Activated T-helper 1 cell treated with Interleukin-2 at 50 U/mL for 16 hours (primary cell): ENCODE measurements at regions not wholly inside any gene's neighbourhood (a gene's known extent, or its start where the extent isn't known, plus 50 kb on each side); places are given as distances from the start of the nearest gene placed in this dataset.

Source experiments
- DNase-seq: peaks from one replicate; pipeline ENCODE4 v3.0.0-alpha.2; 2020; ENCODE audit warnings: low read depth

- DNase-seq: no peak
These were observed 334.3 kb upstream of the GATB start for GRCh38 chr4:152094970-152095700.

GRCh38 chr4:152091405-152091804 is 330.6 kb upstream of the GATB start:
- no peak for DNase-seq

- no peak for DNase-seq
These were observed 329.7 kb upstream of the GATB start for GRCh38 chr4:152090543-152090942.

GRCh38 chr4:152089584-152089983 is 328.8 kb upstream of the GATB start:
- no peak for DNase-seq

GRCh38 chr4:152087335-152087734 is 326.5 kb upstream of the GATB start:
- DNase-seq: no peak

GRCh38 chr4:152085657-152086056 is 324.9 kb upstream of the GATB start:
- no peak for DNase-seq

GRCh38 chr4:152083338-152083737 is 322.5 kb upstream of the GATB start:
- no peak for DNase-seq

GRCh38 chr4:152081024-152081423 is 320.2 kb upstream of the GATB start:
- DNase-seq: no peak

- DNase-seq: peak; percentile 23
These were observed 318.9 kb upstream of the GATB start for GRCh38 chr4:152079543-152080293.

- no peak for DNase-seq
These were observed 318.3 kb upstream of the GATB start for GRCh38 chr4:152079079-152079478.

GRCh38 chr4:152077582-152077981 is 316.8 kb upstream of the GATB start:
- DNase-seq: no peak

GRCh38 chr4:152075253-152075928 is 314.6 kb upstream of the GATB start:
- no peak for DNase-seq

- no peak for DNase-seq
These were observed 313.8 kb upstream of the GATB start for GRCh38 chr4:152074573-152074972.

- no peak for DNase-seq
These were observed 313.3 kb upstream of the GATB start for GRCh38 chr4:152074088-152074437.

GRCh38 chr4:152073351-152074087 is 312.7 kb upstream of the GATB start:
- no peak for DNase-seq

- no peak for DNase-seq
These were observed 312.1 kb upstream of the GATB start for GRCh38 chr4:152072906-152073305.

- no peak for DNase-seq
These were observed 311.2 kb upstream of the GATB start for GRCh38 chr4:152072001-152072485.

GRCh38 chr4:152070854-152071253 is 310.0 kb upstream of the GATB start:
- no peak for DNase-seq

GRCh38 chr4:152068866-152069265 is 308.1 kb upstream of the GATB start:
- DNase-seq: no peak

- DNase-seq: no peak
These were observed 304.7 kb upstream of the GATB start for GRCh38 chr4:152065545-152065944.

GRCh38 chr4:152064753-152065152 is 303.9 kb upstream of the GATB start:
- no peak for DNase-seq

GRCh38 chr4:152064282-152064681 is 303.5 kb upstream of the GATB start:
- no peak for DNase-seq
